Left colon (tissue), 2 donors: ENCODE measurements at regions not wholly inside any gene's neighbourhood (a gene's known extent, or its start where the extent isn't known, plus 50 kb on each side); places are given as distances from the start of the nearest gene placed in this dataset.
"Not testable (repeated sequence)": the region's sequence is repeated elsewhere in the genome, so short reads cannot be mapped to it uniquely, and the experiment has no call there.

Source experiments
- ATAC-seq: fragments of 200-7000 bp; cut with Tn5 transposase; one replicate; pipeline ENCODE4 v1.9.1; 2020; ENCODE audit warnings: mild to moderate bottlenecking, moderate library complexity
- DNase-seq, 2 donors: peaks; one replicate each; pipeline ENCODE4 v3.0.0-alpha.2; 2020
- intact Hi-C, 2 donors: fragments of 100-400 bp; cut with DNase I in 1 of 2; cut with micrococcal nuclease in 1 of 2; formaldehyde crosslinking; loops; one replicate each; pipeline versions ENCODE4 v1.11.2 to v1.14.0; 2022; cut with DNase I, micrococcal nuclease
- donor health status: DM: no; HTN: no; CAD: no.
- donor health status: DM: yes; HTN: yes; CAD: no.

- DNase-seq: no peak
- intact Hi-C loops: no loop called here
- no peak for ATAC-seq
Measured at GRCh38 chr6:84332139-84333034, 104.9 kb upstream of the CEP162 start.

GRCh38 chr6:84330325-84330724, 102.9 kb upstream of the CEP162 start:
- no peak for DNase-seq
- no peak for ATAC-seq
- intact Hi-C loops: no loop called here

GRCh38 chr6:84329516-84329915, 102.1 kb upstream of the CEP162 start:
- DNase-seq: no peak
- ATAC-seq: no peak
- intact Hi-C loops: no loop called here

GRCh38 chr6:84329077-84329476, 101.6 kb upstream of the CEP162 start:
- intact Hi-C loops: no loop called here
- ATAC-seq (no peak), DNase-seq (no peak)

- intact Hi-C loops: no loop called here
- no peak for ATAC-seq
- no peak for DNase-seq
Measured at GRCh38 chr6:84317463-84317862, 90.0 kb upstream of the CEP162 start.

- no peak for DNase-seq
- intact Hi-C loops: no loop called here
- ATAC-seq: no peak
Measured at GRCh38 chr6:84314377-84314898, 87.0 kb upstream of the CEP162 start.

GRCh38 chr6:84309336-84309735, 81.9 kb upstream of the CEP162 start:
- ATAC-seq (no peak), DNase-seq (no peak)
- intact Hi-C loops: no loop called here

GRCh38 chr6:84304881-84305280, 77.4 kb upstream of the CEP162 start:
- DNase-seq (no peak), ATAC-seq (no peak)

GRCh38 chr6:84291033-84291432, 63.6 kb upstream of the CEP162 start:
- intact Hi-C loops, DNase-seq, ATAC-seq: not testable (repeated sequence)

More at GRCh38 chr6:84304881-84305280, 77.4 kb upstream of the CEP162 start:
- intact Hi-C loops: no loop called here

GRCh38 chr6:84284428-84285049, 57.1 kb upstream of the CEP162 start:
- DNase-seq (no peak), ATAC-seq (no peak)
- intact Hi-C loops: no loop called here

GRCh38 chr6:84282550-84282949, 55.1 kb upstream of the CEP162 start:
- intact Hi-C loops: no loop called here
- DNase-seq: no peak
- ATAC-seq: no peak

- intact Hi-C loops: no loop called here
- ATAC-seq: no peak
- no peak for DNase-seq
Measured at GRCh38 chr6:84280639-84281038, 53.2 kb upstream of the CEP162 start.

GRCh38 chr6:84280030-84280429, 52.6 kb upstream of the CEP162 start:
- intact Hi-C loops: no loop called here
- DNase-seq (no peak), ATAC-seq (no peak)

GRCh38 chr6:84278321-84278998, 51.0 kb upstream of the CEP162 start:
- no peak for DNase-seq

More at GRCh38 chr6:84278321-84278998, 51.0 kb upstream of the CEP162 start:
- intact Hi-C loops: no loop called here
- ATAC-seq: no peak
